ENCODE measurements at regions not wholly inside any gene's neighbourhood (a gene's known extent, or its start where the extent isn't known, plus 50 kb on each side); places are given as distances from the start of the nearest gene placed in this dataset.

- H3K9me3 Mint-ChIP-seq (ENCODE audit: unreplicated experiment) = peaks cover 3% of the 10 kb centered on the region
- H3K4me1 Mint-ChIP-seq (ENCODE audit: unreplicated experiment) = peaks cover 19% of the 10 kb centered on the region
- H3K27ac Mint-ChIP-seq (ENCODE audit: unreplicated experiment) = no peak overlapping the region
- no peak overlapping the region for H3K4me3 Mint-ChIP-seq (ENCODE audit: unreplicated experiment)
- H3K27me3 Mint-ChIP-seq (ENCODE audit: unreplicated experiment) = no peaks in the 10 kb centered on the region
- H3K36me3 Mint-ChIP-seq (ENCODE audit: unreplicated experiment) = no peaks in the 10 kb centered on the region
- DNase-seq (ENCODE audit: extremely low spot score, unreplicated experiment) = no peak
- no peak for TF ChIP-seq CTCF (IDR thresholded peaks at IDR 0.05)
Observed at GRCh38 chr14:61977217-61977616, 215.0 kb downstream of the SNAPC1 start.

GRCh38 chr14:61988240-61988639 is 226.0 kb downstream of the SNAPC1 start:
- no peaks in the 10 kb centered on the region for H3K4me1 Mint-ChIP-seq (ENCODE audit: unreplicated experiment)
- H3K27me3 Mint-ChIP-seq (ENCODE audit: unreplicated experiment) = no peaks in the 10 kb centered on the region
- DNase-seq (ENCODE audit: extremely low spot score, unreplicated experiment) = no peak
- no peaks in the 10 kb centered on the region for H3K9me3 Mint-ChIP-seq (ENCODE audit: unreplicated experiment)
- no peak overlapping the region for H3K27ac Mint-ChIP-seq (ENCODE audit: unreplicated experiment)
- TF ChIP-seq CTCF (IDR thresholded peaks at IDR 0.05) = no peak
- no peak overlapping the region for H3K4me3 Mint-ChIP-seq (ENCODE audit: unreplicated experiment)
- no peaks in the 10 kb centered on the region for H3K36me3 Mint-ChIP-seq (ENCODE audit: unreplicated experiment)

GRCh38 chr14:61992139-61992538 is 229.9 kb downstream of the SNAPC1 start:
- no peak for TF ChIP-seq CTCF (IDR thresholded peaks at IDR 0.05)
- no peak for DNase-seq (ENCODE audit: extremely low spot score, unreplicated experiment)
- H3K9me3 Mint-ChIP-seq (ENCODE audit: unreplicated experiment) = no peaks in the 10 kb centered on the region
- no peak overlapping the region for H3K27ac Mint-ChIP-seq (ENCODE audit: unreplicated experiment)
- H3K27me3 Mint-ChIP-seq (ENCODE audit: unreplicated experiment) = no peaks in the 10 kb centered on the region
- no peak overlapping the region for H3K4me3 Mint-ChIP-seq (ENCODE audit: unreplicated experiment)
- no peaks in the 10 kb centered on the region for H3K4me1 Mint-ChIP-seq (ENCODE audit: unreplicated experiment)
- H3K36me3 Mint-ChIP-seq (ENCODE audit: unreplicated experiment) = no peaks in the 10 kb centered on the region

GRCh38 chr14:61992926-61993325 is 230.7 kb downstream of the SNAPC1 start:
- H3K4me1 Mint-ChIP-seq (ENCODE audit: unreplicated experiment) = no peaks in the 10 kb centered on the region
- H3K4me3 Mint-ChIP-seq (ENCODE audit: unreplicated experiment) = no peak overlapping the region
- no peak for DNase-seq (ENCODE audit: extremely low spot score, unreplicated experiment)
- H3K36me3 Mint-ChIP-seq (ENCODE audit: unreplicated experiment) = no peaks in the 10 kb centered on the region
- TF ChIP-seq CTCF (IDR thresholded peaks at IDR 0.05) = no peak
- no peak overlapping the region for H3K27ac Mint-ChIP-seq (ENCODE audit: unreplicated experiment)
- H3K9me3 Mint-ChIP-seq (ENCODE audit: unreplicated experiment) = no peaks in the 10 kb centered on the region
- H3K27me3 Mint-ChIP-seq (ENCODE audit: unreplicated experiment) = no peaks in the 10 kb centered on the region

GRCh38 chr14:61994589-61994988 is 232.4 kb downstream of the SNAPC1 start:
- no peak for DNase-seq (ENCODE audit: extremely low spot score, unreplicated experiment)
- Mint-ChIP-seq H3K4me3 (ENCODE audit: unreplicated experiment) (no peak overlapping the region), H3K36me3 (ENCODE audit: unreplicated experiment) (no peaks in the 10 kb centered on the region), H3K9me3 (ENCODE audit: unreplicated experiment) (peaks cover 3% of the 10 kb centered on the region), H3K27ac (ENCODE audit: unreplicated experiment) (no peak overlapping the region), H3K27me3 (ENCODE audit: unreplicated experiment) (no peaks in the 10 kb centered on the region), H3K4me1 (ENCODE audit: unreplicated experiment) (no peaks in the 10 kb centered on the region)
- no peak for TF ChIP-seq CTCF (IDR thresholded peaks at IDR 0.05)
